HepG2 (cell line): ENCODE measurements at regions not wholly inside any gene's neighbourhood (a gene's known extent, or its start where the extent isn't known, plus 50 kb on each side); places are given as distances from the start of the nearest gene placed in this dataset.

Experiments
- ATAC-seq: fragments of 200-7000 bp; cut with Tn5 transposase; 3 replicates; pipeline ENCODE4 v1.9.1; 2020; ENCODE audit warnings: mild to moderate bottlenecking, moderate library complexity
- BruUV-seq: library from RNA; stranded (reverse); fragments of 400-500 nt; replicated peaks from 2 replicates; lab custom pipeline; 2021; lab: Mats Ljungman, UMichigan
- CTCF ChIA-PET: fragments of 300-600 bp; formaldehyde crosslinking; extraction: SDS; loops from one replicate; lab custom pipeline; 2021; ENCODE audit warnings: low total read pairs, inconsistent platforms, low intra/inter-chr PET ratio; lab: Yijun Ruan, JAX
- POLR2A ChIA-PET: fragments of 350-600 bp; sonication (Branson Sonifier 250); formaldehyde crosslinking; loops from one replicate; lab custom pipeline; 2020; ENCODE audit warnings: antibody characterized with exemption, inconsistent platforms; lab: Yijun Ruan, JAX
- DNase-seq: peaks from one replicate; pipeline ENCODE4 v3.0.0-alpha.2; 2015; ENCODE audit warnings: low spot score
- FAIRE-seq: peaks from 3 replicates; lab custom pipeline; 2011; peaks lifted over from hg19 to GRCh38; lab: Jason Lieb, UNC
- H2AFZ ChIP-seq: one replicate; pipeline ENCODE4 v1.6.1; 2011; ENCODE audit warnings: low read length, inconsistent platforms
- H3K27ac ChIP-seq: fragments of 300-600 bp; 3 replicates; pipeline ENCODE4 v1.8.0; 2011; ENCODE audit warnings: mixed run types, mild to moderate bottlenecking, mixed read lengths, low read length, inconsistent platforms; ENCODE audit not compliant: insufficient read depth; ENCODE audit errors: extremely low read length
- H3K27me3 ChIP-seq, 2 experiments: fragments of 200-600 bp in 1 of 2; 2 replicates in 1 of 2; 3 replicates in 1 of 2; pipeline versions ENCODE4 v1.6.0 to v1.8.0; 2011; ENCODE audit warnings: low read length in 2 of 2, mild to moderate bottlenecking in 2 of 2, moderate library complexity in 2 of 2, inconsistent platforms in 1 of 2; ENCODE audit not compliant: insufficient read depth in 2 of 2, control insufficient read depth in 1 of 2
- H3K36me3 ChIP-seq, 2 experiments: fragments of 200-600 bp in 1 of 2; replicated peaks in 1 of 2; 2 replicates in 1 of 2; 3 replicates in 1 of 2; pipeline versions ENCODE4 v1.5.1 to v1.8.0; 2011; ENCODE audit warnings: low read length in 2 of 2, inconsistent platforms in 1 of 2; ENCODE audit not compliant: insufficient read depth in 2 of 2, control insufficient read depth in 1 of 2
- H3K4me1 ChIP-seq: 2 replicates; pipeline ENCODE4 v1.5.1; 2012; ENCODE audit warnings: low read length, inconsistent platforms; ENCODE audit not compliant: insufficient read depth
- H3K4me2 ChIP-seq: 2 replicates; pipeline ENCODE4 v1.6.0; 2011; ENCODE audit warnings: low read depth, low read length, inconsistent platforms
- H3K4me3 ChIP-seq, 3 experiments: fragments of 200-600 bp in 1 of 3; sonication (generic), shearing (Covaris generic) in 1 of 3; replicated peaks in 1 of 3; 2 replicates each; pipeline ENCODE4 v1.5.1; 2011 to 2016; ENCODE audit warnings: low read length in 3 of 3, inconsistent platforms in 2 of 3, low read depth in 2 of 3, mild to moderate bottlenecking in 2 of 3, control low read depth in 1 of 3, mixed read lengths in 1 of 3; ENCODE audit not compliant: insufficient read depth in 1 of 3
- H3K79me2 ChIP-seq: one replicate; pipeline ENCODE4 v1.6.1; 2011; ENCODE audit warnings: low read length, inconsistent platforms; ENCODE audit not compliant: insufficient read depth
- H3K9ac ChIP-seq: 2 replicates; pipeline ENCODE4 v1.6.0; 2011; ENCODE audit warnings: mild to moderate bottlenecking, low read depth, low read length, inconsistent platforms; ENCODE audit not compliant: insufficient read depth
- H3K9me3 ChIP-seq: 2 replicates; pipeline ENCODE4 v1.5.1; 2012; ENCODE audit warnings: mild to moderate bottlenecking, low read length
- H4K20me1 ChIP-seq: 2 replicates; pipeline ENCODE4 v1.6.0; 2011; ENCODE audit warnings: inconsistent platforms, mild to moderate bottlenecking, low read length, moderate library complexity; ENCODE audit not compliant: insufficient read depth
- AGO1 ChIP-seq: fragments of 200-400 bp; formaldehyde crosslinking; IDR thresholded peaks from 2 replicates; pipeline ENCODE4 v1.6.1; 2017; ENCODE audit warnings: mild to moderate bottlenecking, low read depth, low read length, moderate library complexity; ENCODE audit not compliant: poor library complexity, severe bottlenecking
- ARNT ChIP-seq: fragments of 450-650 bp; IDR thresholded peaks from 2 replicates; pipeline ENCODE4 v1.6.1; 2017
- RAD21 ChIP-seq: fragments of 450-650 bp; formaldehyde crosslinking; IDR thresholded peaks from 2 replicates; pipeline ENCODE4 v1.5.0; 2020; ENCODE audit warnings: mild to moderate bottlenecking
- RNF219 ChIP-seq: sonication (generic); formaldehyde crosslinking; IDR thresholded peaks from 2 replicates; pipeline ENCODE4 v1.5.0; 2020; ENCODE audit warnings: mild to moderate bottlenecking, missing genetic modification reagents
- TSC22D2 ChIP-seq: sonication (generic); formaldehyde crosslinking; IDR thresholded peaks from 2 replicates; pipeline ENCODE4 v1.5.1; 2020; ENCODE audit warnings: missing genetic modification reagents, mild to moderate bottlenecking, borderline replicate concordance
- ZNF605 ChIP-seq: sonication (generic); formaldehyde crosslinking; IDR thresholded peaks from 2 replicates; pipeline ENCODE4 v1.8.0; 2022; ENCODE audit warnings: mild to moderate bottlenecking, missing genetic modification reagents
- ZNF713 ChIP-seq: sonication (generic); formaldehyde crosslinking; IDR thresholded peaks from 2 replicates; pipeline ENCODE4 v1.4.0; 2020; ENCODE audit warnings: mild to moderate bottlenecking, missing genetic modification reagents
- ZNF784 ChIP-seq: sonication (generic); formaldehyde crosslinking; IDR thresholded peaks from 2 replicates; pipeline ENCODE4 v1.5.1; 2020; ENCODE audit warnings: missing genetic modification reagents, mild to moderate bottlenecking, borderline replicate concordance
- ZUFSP ChIP-seq: sonication (generic); formaldehyde crosslinking; IDR thresholded peaks from 2 replicates; pipeline ENCODE4 v1.9.0; 2021; ENCODE audit warnings: missing genetic modification reagents, mild to moderate bottlenecking, borderline replicate concordance
- WGBS: methylation state at CpG from one replicate; pipeline ENCODE4 v1.1.6; 2017; ENCODE audit warnings: low lambda C conversion rate; 5-methylcytosine and 5-hydroxymethylcytosine counted together
- in situ Hi-C: cut with HindIII; loops from 2 replicates; pipeline ENCODE4 v1.10.0; 2017; ENCODE audit warnings: low pct_unique_long_range_greater_than_20kb; ENCODE audit not compliant: extremely low pct_ligation_motif_present
- intact Hi-C: fragments of 100-400 bp; cut with micrococcal nuclease; formaldehyde crosslinking; loops from one replicate; pipeline ENCODE4 v1.10.0; 2022; ENCODE audit not compliant: unreplicated experiment

GRCh38 chr5:175765858-175766257 lies 105.5 kb upstream of the CPLX2 start (continued):
- TF ChIP-seq RAD21 (CRISPR knock-in tag): no peak
- no peak for TF ChIP-seq ARNT
- no peak for TF ChIP-seq ZNF784
- no peak for TF ChIP-seq TSC22D2 (CRISPR knock-in tag)
- TF ChIP-seq RNF219 (CRISPR knock-in tag): no peak

GRCh38 chr5:175766963-175767362 lies 104.4 kb upstream of the CPLX2 start:
- Histone ChIP-seq H3K79me2 (no peaks in the 10 kb centered on the region), H2AFZ (no peak overlapping the region), H3K4me1 (no peaks in the 10 kb centered on the region), H3K27me3 (no peaks in the 10 kb centered on the region), H3K27ac (no peak overlapping the region), H4K20me1 (no peaks in the 10 kb centered on the region), H3K9ac (no peak overlapping the region), H3K9me3 (peaks cover 15% of the 10 kb centered on the region), H3K4me2 (no peak overlapping the region), H3K4me3 (no peak overlapping the region), H3K36me3 (no peaks in the 10 kb centered on the region)
- TF ChIP-seq ZNF713 (no peak), ZUFSP (CRISPR knock-in tag) (no peak), AGO1 (no peak), ZNF605 (no peak)
- DNase-seq (no peak), ATAC-seq (no peak), FAIRE-seq (no peak)
- CTCF ChIA-PET: no interaction called here
- BruUV-seq: no TSS peak
- WGBS: 29% methylated on average over 2 of the region's 2 CpGs
- in situ Hi-C loops: no loop called here
- POLR2A ChIA-PET: no interaction called here
- intact Hi-C loops: no loop called here
